ENCODE measurements at regions not wholly inside any gene's neighbourhood (a gene's known extent, or its start where the extent isn't known, plus 50 kb on each side); places are given as distances from the start of the nearest gene placed in this dataset.

- TF ChIP-seq CTCF (IDR thresholded peaks at IDR 0.05; ENCODE audit: low read depth, low read length, missing input control) (no peak), JUND (IDR thresholded peaks at IDR 0.05) (no peak), RAD21 (IDR thresholded peaks at IDR 0.05) (no peak), EGR1 (IDR thresholded peaks at IDR 0.05; ENCODE audit: low read depth in 2 of 2) (no peak), SP1 (IDR thresholded peaks at IDR 0.05) (no peak), REST (IDR thresholded peaks at IDR 0.05) (no peak), ZBTB33 (IDR thresholded peaks at IDR 0.05) (no peak), TAF1 (conservative IDR thresholded peaks at IDR 0.05) (no peak), YY1 (IDR thresholded peaks at IDR 0.05) (no peak), FOXA1 (IDR thresholded peaks at IDR 0.05) (no peak), MAX (IDR thresholded peaks at IDR 0.05) (no peak), GABPA (IDR thresholded peaks at IDR 0.05 in 1 of 2, conservative IDR thresholded peaks at IDR 0.05 in 1 of 2) (no peak), HNF4G (IDR thresholded peaks at IDR 0.05) (no peak)
- TF ChIP-seq, protein P1, sequence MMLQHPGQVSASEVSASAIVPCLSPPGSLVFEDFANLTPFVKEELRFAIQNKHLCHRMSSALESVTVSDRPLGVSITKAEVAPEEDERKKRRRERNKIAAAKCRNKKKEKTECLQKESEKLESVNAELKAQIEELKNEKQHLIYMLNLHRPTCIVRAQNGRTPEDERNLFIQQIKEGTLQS (IDR thresholded peaks at IDR 0.05), result no peak
Measured at GRCh38 chr12:13368431-13368830, 171.9 kb downstream of the EMP1 start.

All from liver (tissue), 3 donors.